ENCODE measurements at regions not wholly inside any gene's neighbourhood (a gene's known extent, or its start where the extent isn't known, plus 50 kb on each side); places are given as distances from the start of the nearest gene placed in this dataset.

DNA sequence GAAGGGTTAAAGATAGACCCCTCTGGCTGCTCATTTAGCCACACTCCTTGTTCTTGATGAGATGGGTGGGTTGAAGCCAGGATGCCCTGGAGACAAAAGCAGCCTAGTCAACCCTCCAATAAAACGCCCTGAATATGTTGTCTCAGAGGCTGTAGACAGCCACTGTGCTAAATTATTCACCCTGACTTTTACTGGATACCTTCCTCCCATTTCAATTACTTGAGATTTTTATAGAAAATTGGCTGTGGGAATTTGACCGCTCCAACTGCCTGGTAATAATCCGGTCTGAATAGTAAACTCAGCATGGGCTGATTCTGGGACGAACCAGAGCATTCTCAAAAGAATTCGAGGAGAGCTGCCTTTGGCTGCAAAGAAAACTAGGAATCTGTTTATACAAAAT is 104.2 kb downstream of the SNX18 start:
- TF ChIP-seq, protein P1, sequence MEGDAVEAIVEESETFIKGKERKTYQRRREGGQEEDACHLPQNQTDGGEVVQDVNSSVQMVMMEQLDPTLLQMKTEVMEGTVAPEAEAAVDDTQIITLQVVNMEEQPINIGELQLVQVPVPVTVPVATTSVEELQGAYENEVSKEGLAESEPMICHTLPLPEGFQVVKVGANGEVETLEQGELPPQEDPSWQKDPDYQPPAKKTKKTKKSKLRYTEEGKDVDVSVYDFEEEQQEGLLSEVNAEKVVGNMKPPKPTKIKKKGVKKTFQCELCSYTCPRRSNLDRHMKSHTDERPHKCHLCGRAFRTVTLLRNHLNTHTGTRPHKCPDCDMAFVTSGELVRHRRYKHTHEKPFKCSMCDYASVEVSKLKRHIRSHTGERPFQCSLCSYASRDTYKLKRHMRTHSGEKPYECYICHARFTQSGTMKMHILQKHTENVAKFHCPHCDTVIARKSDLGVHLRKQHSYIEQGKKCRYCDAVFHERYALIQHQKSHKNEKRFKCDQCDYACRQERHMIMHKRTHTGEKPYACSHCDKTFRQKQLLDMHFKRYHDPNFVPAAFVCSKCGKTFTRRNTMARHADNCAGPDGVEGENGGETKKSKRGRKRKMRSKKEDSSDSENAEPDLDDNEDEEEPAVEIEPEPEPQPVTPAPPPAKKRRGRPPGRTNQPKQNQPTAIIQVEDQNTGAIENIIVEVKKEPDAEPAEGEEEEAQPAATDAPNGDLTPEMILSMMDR (IDR thresholded peaks at IDR 0.05; ENCODE audit: low read depth, low read length, missing control alignments) = no peak
- no peak overlapping the region for H3K4me3 ChIP-seq (ENCODE audit: low read depth, low read length)
- no peak for DNase-seq (ENCODE audit: low read depth)
- in situ Hi-C loops (cut with HindIII; ENCODE audit: low sequenced_read_pairs) = no loop called here

DNA sequence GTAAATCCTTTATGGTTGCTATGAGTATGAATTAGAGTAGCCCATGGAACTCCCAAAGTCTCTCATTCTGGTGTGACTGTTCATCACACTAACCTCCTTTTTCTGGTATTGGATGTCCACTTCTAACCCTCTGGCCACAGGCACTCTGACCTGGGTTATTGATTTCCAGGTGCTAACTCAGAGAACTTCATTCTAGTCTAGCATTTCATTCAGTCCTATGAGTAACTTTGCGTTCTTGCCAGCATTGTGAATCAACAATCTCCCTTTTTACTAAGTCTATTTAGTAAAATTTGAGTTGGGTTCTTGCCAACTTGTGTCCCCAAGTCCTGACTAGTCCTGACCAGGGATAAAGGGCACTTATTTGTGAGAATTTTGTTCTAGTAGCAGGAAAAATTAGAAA is 103.5 kb downstream of the SNX18 start:
- no peak for DNase-seq (ENCODE audit: low read depth)
- no peak overlapping the region for H3K4me3 ChIP-seq (ENCODE audit: low read depth, low read length)
- TF ChIP-seq, protein P1 (IDR thresholded peaks at IDR 0.05; ENCODE audit: low read depth, low read length, missing control alignments) = no peak
- in situ Hi-C loops (cut with HindIII; ENCODE audit: low sequenced_read_pairs) = no loop called here

DNA sequence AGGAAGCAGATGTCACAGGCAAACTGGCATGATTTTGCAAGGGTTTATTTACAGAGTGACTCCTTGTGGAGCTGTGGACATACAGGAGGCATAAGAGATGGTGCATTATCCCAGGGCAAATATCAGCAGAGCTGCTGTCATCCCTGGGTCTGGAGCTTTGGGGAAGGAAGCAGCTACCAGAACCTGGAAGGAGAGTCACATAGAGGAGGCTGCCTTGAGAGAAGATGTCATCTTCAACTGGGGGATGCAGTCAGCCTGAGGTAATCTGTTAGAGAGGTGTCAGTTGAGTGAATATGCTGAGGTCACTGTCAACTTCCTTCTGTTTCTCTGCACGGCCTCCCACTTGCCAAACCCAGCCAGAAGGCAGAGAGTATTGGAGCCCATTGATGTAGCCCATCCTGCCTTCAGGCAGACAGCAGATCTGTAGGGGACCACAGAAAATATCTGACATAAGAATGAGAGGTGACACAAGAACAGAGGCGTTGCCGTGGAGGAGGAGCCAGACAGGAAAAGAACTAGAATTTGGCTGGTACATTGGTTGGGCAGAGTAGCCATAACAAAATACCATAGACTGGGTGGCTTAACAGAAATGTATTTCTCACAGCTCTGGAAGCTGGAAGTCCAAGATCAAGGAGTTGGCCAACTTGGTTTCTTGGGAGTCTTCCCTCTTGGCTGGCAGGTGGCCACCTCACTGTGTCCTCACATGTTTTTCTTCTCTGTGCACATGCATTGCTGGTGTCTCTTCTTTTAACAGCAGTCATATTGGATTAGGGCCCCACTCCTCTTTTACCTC is 102.8 kb downstream of the SNX18 start:
- no peak for DNase-seq (ENCODE audit: low read depth)
- TF ChIP-seq, protein P1 (IDR thresholded peaks at IDR 0.05; ENCODE audit: low read depth, low read length, missing control alignments) = no peak

DNA sequence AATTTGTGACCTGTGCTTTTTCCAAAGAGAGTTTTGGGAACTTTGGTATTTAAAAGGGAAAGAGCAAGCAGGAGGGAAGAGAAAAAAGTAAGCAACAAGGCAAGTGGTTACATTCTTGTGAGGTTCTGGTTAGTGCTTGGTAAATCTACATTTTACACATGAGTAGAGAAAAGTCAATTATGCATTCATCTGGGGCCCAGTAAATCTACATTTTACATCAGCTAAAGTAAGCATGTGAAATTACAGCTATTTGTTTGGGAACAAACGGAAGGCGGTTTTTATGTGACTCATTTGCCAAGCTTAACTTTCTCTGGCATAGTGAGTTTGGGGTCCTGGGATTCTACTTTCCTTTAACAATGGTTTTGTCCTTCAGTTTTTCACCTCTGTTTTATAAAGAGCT is 102.2 kb downstream of the SNX18 start:
- H3K4me3 ChIP-seq (ENCODE audit: low read depth, low read length) = no peak overlapping the region
- TF ChIP-seq, protein P1 (IDR thresholded peaks at IDR 0.05; ENCODE audit: low read depth, low read length, missing control alignments) = no peak
- no peak for DNase-seq (ENCODE audit: low read depth)
- in situ Hi-C loops (cut with HindIII; ENCODE audit: low sequenced_read_pairs) = no loop called here

More for the DNA sequence above, 102.8 kb downstream of the SNX18 start:
- H3K4me3 ChIP-seq (ENCODE audit: low read depth, low read length) = no peak overlapping the region
- in situ Hi-C loops (cut with HindIII; ENCODE audit: low sequenced_read_pairs) = no loop called here

DNA sequence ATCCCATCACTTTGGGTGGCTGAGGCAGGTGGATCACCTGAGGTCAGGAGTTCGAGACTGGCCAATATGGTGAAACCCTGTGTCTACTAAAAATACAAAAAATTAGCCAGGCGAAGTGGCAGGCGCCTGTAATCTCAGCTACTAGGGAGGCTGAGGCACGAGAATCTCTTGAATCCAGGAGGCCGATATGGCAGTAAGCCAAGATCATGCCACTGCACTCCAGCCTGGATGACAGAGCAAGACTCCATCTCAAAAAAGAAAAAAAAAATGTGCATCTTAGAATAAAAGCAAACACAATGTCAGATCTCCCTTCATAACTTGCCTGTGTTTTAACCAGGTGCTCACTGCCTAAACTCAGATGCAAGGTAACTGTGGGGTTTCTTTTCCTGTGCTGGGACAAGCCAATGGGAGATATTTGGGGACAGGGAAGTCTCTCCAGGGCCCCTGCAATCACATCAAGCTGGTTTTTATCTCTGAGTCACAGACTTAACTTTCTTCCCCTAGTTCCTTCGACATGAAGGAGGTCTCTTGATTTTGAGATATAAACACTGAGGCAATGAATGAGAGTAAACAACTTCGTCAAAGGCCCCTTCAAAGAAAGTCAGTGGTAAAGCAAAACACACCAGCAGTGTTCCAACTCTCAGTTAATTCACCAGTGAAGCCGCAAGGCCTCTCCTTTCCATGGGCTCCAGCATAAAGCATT is 99.1 kb downstream of the SNX18 start:
- H3K4me3 ChIP-seq (ENCODE audit: low read depth, low read length) = no peak overlapping the region
- in situ Hi-C loops (cut with HindIII; ENCODE audit: low sequenced_read_pairs) = no loop called here
- TF ChIP-seq, protein P1 (IDR thresholded peaks at IDR 0.05; ENCODE audit: low read depth, low read length, missing control alignments) = no peak
- no peak for DNase-seq (ENCODE audit: low read depth)

DNA sequence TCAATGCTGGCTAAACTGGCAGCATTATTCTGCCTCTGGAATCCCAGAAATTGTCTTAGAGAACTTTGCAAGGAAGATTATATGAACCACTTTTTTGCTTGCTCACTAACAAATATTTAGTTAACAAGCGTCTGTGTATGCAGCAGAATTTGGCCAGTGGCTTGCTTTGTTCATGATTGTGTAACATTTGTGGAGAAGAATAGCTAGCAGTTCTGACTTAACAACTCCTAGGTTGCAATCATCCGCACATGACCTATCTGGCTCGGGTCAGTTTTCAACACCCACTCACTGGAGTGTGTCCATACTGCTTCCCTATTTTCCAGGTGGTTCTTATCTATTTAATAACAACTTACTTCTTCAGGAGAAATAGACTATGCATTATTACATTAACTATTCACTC is 98.5 kb downstream of the SNX18 start:
- DNase-seq (ENCODE audit: low read depth) = no peak
- TF ChIP-seq, protein P1 (IDR thresholded peaks at IDR 0.05; ENCODE audit: low read depth, low read length, missing control alignments) = no peak
- in situ Hi-C loops (cut with HindIII; ENCODE audit: low sequenced_read_pairs) = no loop called here
- no peak overlapping the region for H3K4me3 ChIP-seq (ENCODE audit: low read depth, low read length)

Data from astrocyte of the cerebellum (primary cell).